SH-SY5Y (cell line): ENCODE measurements at regions not wholly inside any gene's neighbourhood (a gene's known extent, or its start where the extent isn't known, plus 50 kb on each side); places are given as distances from the start of the nearest gene placed in this dataset.

Experiments
- GATA2 ChIP-seq: IDR thresholded peaks from 2 replicates; pipeline ENCODE4 v1.6.1; 2011; ENCODE audit warnings: mild to moderate bottlenecking, low read depth, low read length
- GATA3 ChIP-seq: IDR thresholded peaks from 2 replicates; pipeline ENCODE4 v1.6.1; 2011; ENCODE audit warnings: low read depth, mild to moderate bottlenecking, low read length, moderate library complexity

DNA sequence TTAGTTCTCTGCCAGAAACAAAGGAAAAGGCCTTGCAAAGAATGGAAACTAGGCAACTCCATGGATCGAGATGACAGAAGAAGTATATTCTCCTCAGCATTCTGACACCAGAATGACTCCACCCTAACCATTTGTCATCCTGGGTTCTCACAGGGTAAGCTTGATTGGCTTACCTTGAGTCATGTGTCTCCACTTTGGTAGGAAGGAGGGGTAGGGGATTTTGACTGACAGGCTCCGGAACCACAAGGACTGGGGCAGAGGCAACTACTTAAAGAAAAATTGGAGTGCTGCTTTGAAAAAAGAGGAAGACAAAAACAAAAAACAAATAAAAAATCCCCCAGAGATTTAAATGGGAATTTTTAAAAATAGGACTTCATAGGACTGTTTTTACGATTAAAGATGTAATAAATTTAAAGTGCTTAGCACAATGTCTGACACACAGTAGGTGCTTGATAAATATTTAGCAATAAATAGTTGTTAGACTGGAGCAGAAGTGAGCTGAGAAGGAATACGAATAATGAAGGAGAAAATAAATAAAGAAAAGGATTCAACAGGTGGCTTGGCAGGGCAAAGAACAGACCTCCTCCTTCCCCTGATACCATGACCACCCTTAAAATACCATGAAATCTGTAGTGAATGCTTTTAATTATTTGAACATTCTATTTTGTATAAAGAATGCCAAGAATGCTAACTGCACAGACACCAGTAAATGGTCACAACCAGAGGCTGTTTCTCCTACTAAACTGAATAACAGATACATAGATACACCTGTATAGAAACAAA lies 230.2 kb downstream of the CDCA7 start:
- TF ChIP-seq GATA2, result no peak
- no peak for TF ChIP-seq GATA3

DNA sequence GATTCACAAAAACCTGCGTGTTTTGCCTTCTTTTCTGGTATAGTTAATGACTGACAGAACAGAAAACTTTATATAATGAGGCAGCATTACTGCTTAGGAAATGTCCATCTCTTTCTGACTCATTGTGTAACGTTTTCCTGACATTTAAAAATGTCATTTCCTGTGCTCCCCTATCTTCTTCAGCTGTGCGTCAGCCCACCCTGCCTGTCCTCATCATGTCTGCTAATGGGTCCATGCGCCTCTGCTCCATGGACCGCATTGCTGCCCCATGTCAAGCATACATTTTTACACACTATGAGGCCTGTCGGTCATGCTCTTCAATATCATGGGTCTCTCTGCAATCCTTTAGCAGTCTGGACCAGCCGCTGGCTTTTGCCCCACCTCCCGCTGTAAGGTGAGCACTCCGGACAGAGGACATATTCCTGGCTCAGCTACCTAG lies 234.3 kb downstream of the CDCA7 start:
- TF ChIP-seq GATA2 (no peak), GATA3 (no peak)

DNA sequence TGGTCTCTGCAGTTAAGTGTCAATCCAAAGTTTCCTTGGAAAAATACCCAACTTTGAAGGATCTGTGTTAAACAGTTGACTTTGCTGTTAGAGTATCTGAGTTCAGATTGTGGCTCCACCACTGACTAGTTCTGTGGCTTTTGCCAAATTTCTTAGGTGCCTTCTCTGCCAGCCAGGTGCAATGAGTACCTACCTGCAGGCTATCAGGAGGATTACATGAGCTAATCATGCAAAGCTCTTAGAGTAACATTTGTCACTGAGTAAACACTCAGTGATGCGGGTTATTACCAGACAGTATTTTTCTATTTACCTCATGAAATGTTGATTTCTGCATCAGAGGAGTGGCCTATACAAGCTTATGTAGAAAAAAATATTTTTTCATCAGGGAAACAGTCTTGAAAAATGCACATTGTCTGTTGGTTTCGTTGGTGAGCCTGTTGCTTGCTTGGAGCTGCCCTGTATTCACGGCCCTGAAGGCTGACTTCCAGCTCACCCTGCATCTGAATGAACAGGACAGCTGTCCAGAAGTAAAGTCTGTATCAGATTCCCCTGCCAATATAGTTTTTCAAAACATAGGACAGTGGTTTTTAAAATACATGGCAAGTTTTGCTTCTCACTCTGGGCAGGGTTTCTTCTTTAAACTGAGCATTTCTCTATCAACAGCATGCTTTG lies 235.1 kb downstream of the CDCA7 start:
- TF ChIP-seq GATA3 (no peak), GATA2 (no peak)

DNA sequence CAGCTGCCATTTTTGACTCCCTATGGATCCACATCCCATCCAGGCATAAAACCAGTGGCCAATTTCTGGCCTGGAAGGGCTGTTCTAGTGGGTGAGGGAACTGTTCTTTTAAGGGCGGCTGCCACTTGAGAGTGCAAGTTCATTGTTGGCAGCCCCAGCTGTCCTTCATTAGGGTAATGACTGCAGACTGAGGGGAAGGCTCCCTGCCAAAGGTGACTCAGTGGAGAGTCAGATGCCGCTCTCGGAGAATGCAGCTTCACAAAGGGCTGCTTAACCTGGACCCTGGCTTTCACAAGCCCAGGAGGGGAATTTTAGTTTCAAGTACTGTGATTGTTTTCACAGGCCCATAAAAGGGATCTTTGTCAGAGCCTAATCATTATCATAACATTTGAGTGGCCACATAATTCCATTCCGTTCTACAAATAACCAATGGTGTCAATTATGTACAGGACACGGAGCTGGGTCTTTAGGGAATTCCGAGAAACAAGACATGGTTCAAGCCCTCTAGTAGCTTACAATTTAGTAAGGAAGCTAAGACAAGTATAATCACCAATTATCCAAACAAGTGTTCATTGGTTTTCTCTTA lies 235.7 kb downstream of the CDCA7 start:
- TF ChIP-seq GATA2 (no peak), GATA3 (no peak)

DNA sequence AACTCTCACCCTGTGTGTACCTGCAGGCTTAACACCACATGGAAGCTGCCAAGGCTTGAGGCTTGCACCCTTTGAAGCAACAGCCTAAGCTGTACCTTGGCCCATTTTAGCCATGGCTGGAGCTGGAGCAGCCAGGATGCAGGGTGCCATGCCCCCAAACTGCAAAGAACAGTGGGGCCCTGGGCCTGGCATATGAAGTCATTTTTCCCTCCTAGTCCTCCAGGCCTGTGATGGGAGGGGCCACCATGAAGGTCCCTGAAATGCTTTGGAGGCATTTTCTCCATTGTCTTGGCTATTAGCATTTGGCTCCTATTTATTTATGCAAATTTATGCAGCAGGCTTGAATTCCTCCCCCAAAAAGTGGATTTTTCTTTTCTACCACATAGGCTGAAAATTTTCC lies 238.4 kb downstream of the CDCA7 start:
- TF ChIP-seq GATA2, result no peak
- TF ChIP-seq GATA3, result no peak

DNA sequence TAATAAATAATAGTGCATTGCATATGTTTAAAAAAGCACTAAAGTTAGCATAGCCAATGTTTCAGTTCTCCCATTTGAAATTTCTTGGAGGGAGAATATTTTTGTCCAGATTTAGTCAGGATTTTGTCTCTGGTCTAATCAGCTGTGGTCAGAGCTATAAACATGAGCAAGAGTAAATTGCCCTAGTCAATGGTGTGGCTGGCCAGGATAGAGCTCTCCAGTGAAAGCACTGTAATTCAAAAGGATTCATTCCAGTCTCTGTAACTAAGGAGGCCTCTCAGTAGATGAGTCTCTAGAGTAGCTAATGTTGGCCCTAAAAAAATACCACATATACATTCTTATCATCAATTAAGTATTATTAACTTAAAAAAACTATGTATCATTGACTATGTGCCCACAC lies 241.6 kb downstream of the CDCA7 start:
- no peak for TF ChIP-seq GATA2
- TF ChIP-seq GATA3, result no peak

DNA sequence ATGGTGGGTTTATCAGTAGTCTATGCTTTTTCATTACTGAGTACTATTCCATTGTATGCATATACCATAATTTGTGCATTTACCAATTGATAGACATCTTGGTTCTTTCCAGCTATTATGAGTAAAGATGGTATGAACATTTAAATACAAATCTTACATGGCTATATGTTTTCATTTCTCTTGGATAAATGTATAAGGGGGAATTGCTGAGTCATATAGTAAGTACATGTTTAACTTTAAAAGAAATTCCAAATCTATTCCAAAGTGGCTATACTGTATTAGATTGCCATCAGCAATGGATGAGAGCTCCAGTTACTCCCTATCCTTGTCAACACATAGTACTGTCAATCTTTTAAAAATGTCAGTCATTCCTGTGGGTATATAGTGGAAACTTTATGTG lies 243.9 kb downstream of the CDCA7 start:
- TF ChIP-seq GATA3 (no peak), GATA2 (no peak)

DNA sequence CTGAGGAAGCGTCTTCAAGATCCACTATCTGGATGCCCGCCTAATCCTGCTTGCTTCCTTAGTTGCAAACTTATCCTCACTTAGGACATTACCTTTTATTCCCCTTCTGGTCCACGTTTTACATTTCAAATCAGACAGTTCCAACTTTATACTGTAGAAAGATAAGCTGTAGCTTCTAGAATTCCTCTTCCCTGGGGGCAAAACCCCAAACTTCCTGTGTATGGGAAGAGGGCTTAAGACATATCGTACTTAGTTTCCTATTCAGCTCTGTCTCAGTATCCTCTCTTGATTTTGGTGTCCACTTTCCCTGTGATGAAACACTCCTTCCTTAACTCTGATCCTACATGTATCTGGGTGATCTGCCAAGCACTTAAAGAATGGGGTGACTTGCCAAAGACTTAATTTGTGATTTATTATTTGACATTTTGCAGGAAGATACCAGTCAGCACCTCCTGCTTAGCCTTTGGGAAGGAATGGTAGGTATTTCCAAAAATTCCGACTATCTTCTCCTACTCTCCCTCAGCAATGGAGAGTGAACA lies 245.2 kb downstream of the CDCA7 start:
- TF ChIP-seq GATA2, result no peak
- no peak for TF ChIP-seq GATA3

DNA sequence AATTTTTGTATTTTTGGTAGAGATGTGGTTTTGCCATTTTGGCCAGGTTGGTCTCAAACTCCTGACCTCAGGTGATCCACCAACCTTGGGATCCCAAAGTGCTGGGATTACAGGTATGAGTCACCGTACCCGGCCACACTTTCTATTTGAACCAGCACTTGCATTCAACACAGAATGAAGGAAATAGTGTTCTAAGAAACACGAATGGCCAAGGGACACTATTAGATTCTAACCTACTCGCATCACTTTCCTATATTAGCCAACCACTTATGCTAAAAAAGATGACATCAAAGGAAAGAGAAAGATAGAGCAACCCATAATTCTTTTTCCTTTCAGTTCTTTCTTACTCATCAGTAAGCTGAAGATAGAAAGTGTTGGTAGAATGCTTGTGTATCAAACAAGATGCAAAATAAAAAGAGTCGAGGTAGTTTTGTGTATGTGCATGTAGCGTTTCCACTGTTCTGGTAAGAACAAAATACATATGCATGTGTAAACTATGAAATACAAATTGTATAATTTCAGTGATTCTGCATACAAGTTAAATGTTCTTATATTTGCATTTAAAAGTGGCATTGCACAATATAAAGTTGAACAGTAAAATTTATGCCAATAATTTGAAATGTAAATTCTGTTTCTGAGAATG lies 247.6 kb downstream of the CDCA7 start:
- TF ChIP-seq GATA3 (no peak), GATA2 (no peak)

DNA sequence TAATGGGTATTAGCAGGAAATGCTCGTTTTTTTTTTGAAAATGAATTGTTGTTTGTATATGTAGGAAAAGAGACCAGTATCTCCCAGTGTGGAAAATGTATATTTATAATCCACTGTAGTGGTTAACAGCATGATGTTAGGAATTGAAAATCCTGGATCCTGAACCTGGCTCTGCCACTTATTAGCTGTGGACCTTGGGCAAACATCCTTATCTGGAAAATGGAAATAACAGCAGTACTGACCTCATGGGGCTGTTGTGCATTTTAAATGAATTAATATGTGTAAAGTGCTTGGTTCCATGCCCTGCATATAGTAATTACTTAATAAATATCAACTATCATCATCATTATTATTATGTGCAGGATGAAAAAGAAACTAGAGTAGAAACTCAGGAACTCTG lies 251.3 kb downstream of the CDCA7 start:
- TF ChIP-seq GATA2 (no peak), GATA3 (no peak)

DNA sequence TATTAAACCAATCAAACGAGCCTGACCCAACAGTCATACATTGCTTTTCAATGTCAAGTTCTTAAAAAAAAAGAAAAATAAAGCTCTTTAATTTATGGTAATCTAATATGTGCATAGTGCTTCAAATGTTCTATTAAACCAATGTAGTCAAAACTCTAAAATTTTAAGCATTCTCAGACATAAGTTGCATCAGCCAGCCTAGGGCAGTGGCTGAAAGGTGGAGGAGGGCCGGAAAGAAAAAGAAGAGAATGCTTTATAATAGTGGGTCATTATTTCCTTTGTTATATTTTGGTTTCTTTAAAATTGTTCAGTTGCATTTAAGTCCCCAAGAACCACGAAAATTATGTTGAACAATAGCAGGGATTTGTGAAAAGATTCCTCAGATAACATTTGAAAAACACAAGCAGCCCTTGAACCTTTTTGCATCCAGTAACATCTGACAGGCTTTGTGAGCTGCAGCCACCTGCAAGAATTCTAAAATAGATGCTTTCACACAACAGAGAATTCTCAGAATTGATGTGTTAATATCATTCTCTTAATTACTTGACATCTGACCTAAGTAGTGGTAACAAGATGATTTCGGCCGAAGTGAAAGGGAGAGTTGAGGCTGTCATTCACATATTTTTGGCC lies 252.1 kb downstream of the CDCA7 start:
- TF ChIP-seq GATA3, result no peak
- no peak for TF ChIP-seq GATA2

DNA sequence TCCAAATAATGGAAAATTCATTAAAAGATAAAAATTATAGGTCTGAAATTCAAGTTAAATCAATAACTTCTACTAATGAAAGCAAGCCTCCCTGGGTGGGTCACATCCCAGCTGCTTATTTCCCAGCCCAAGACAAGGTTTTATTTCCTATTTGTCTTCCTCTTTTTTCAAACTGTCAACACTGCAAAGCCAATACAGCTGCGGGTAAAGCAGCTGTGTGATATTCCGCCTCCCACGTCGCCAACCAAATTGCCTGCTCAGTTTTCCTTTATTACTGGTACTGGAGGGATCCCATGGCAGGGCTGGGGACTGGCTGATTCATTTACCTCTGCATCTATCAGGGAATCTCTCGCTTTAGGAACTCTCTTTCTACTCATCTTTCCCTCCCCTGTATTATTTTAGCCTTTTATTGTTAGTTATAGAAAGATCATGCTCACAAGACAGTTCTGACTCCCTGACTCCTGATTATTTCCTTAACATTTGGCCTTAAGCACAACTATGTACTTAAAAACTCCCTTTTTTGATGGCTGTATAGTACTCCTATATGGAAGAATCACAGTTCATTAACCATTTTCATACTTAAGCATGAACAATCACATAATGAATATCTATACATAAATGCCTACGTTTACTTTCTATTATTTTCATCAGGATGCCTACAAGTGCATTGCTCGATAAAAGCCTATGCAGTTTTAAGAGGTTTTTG lies 253.1 kb downstream of the CDCA7 start:
- TF ChIP-seq GATA2, result no peak
- no peak for TF ChIP-seq GATA3

DNA sequence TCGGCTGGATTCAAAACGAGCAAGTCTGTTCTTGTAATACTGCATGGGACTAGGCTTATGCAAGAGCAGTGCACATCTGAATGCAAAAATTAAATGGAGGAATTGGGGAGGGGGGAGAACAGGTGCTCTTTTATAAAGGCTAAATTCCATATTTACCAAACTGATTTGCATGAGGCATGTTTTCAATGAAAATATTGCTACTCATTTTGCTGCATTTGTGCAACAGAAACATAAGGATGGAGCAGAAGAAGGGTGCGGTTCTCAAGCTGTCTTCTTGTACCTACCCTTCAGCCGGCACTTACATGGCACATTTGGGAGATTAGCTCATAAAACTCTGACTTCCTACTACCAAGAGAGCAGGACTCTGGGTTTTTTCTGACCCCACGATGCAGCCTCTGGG lies 256.4 kb downstream of the CDCA7 start:
- TF ChIP-seq GATA2, result no peak
- no peak for TF ChIP-seq GATA3
